Gastroesophageal sphincter (tissue), 3 donors: ENCODE measurements at regions not wholly inside any gene's neighbourhood (a gene's known extent, or its start where the extent isn't known, plus 50 kb on each side); places are given as distances from the start of the nearest gene placed in this dataset.

Source experiments
- POLR2A ChIP-seq, 2 donors: fragments of 450-650 bp; IDR thresholded peaks; one replicate each; pipeline ENCODE4 v1.6.1; 2017; ENCODE audit warnings: antibody characterized with exemption in 2 of 2, mild to moderate bottlenecking in 2 of 2, moderate library complexity in 1 of 2
- POLR2AphosphoS5 ChIP-seq: sonication (generic); formaldehyde crosslinking; IDR thresholded peaks from one replicate; pipeline ENCODE4 v1.6.1; 2017; ENCODE audit warnings: antibody characterized with exemption
- TF ChIP-seq, protein P1 (sequence below), 4 experiments: fragments of 200-600 bp in 2 of 4; fragments of 450-650 bp in 2 of 4; sonication (generic) in 1 of 4; IDR thresholded peaks; one replicate each; pipeline ENCODE4 v1.5.1; 2017 to 2019; ENCODE audit warnings: antibody characterized with exemption in 4 of 4, mild to moderate bottlenecking in 2 of 4, moderate library complexity in 2 of 4

DNA sequence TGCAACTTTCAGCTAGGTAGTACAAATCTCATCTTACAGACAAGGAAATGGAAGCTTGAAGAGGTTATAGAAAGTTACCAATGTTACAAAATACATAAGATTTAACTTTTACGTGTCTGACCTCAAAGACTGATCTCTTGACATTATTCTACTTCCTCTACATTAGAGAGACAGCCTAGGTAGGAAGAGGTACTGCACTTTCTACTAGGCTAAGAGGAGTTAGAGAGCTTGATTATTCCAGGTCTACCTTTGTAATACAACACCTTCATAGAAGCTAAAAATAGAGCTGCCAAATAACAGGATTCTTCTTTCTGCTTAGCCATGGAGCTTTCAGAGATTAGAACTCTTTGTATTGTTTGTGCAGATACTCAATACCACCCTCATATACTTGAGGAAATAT is 147.6 kb upstream of the NPY2R start:
- TF ChIP-seq, protein P1, sequence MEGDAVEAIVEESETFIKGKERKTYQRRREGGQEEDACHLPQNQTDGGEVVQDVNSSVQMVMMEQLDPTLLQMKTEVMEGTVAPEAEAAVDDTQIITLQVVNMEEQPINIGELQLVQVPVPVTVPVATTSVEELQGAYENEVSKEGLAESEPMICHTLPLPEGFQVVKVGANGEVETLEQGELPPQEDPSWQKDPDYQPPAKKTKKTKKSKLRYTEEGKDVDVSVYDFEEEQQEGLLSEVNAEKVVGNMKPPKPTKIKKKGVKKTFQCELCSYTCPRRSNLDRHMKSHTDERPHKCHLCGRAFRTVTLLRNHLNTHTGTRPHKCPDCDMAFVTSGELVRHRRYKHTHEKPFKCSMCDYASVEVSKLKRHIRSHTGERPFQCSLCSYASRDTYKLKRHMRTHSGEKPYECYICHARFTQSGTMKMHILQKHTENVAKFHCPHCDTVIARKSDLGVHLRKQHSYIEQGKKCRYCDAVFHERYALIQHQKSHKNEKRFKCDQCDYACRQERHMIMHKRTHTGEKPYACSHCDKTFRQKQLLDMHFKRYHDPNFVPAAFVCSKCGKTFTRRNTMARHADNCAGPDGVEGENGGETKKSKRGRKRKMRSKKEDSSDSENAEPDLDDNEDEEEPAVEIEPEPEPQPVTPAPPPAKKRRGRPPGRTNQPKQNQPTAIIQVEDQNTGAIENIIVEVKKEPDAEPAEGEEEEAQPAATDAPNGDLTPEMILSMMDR (IDR thresholded peaks at IDR 0.05) = no peak
- TF ChIP-seq POLR2AphosphoS5 (no peak), POLR2A (IDR thresholded peaks at IDR 0.05) (no peak)
